ENCODE measurements at regions not wholly inside any gene's neighbourhood (a gene's known extent, or its start where the extent isn't known, plus 50 kb on each side); places are given as distances from the start of the nearest gene placed in this dataset.

DNA sequence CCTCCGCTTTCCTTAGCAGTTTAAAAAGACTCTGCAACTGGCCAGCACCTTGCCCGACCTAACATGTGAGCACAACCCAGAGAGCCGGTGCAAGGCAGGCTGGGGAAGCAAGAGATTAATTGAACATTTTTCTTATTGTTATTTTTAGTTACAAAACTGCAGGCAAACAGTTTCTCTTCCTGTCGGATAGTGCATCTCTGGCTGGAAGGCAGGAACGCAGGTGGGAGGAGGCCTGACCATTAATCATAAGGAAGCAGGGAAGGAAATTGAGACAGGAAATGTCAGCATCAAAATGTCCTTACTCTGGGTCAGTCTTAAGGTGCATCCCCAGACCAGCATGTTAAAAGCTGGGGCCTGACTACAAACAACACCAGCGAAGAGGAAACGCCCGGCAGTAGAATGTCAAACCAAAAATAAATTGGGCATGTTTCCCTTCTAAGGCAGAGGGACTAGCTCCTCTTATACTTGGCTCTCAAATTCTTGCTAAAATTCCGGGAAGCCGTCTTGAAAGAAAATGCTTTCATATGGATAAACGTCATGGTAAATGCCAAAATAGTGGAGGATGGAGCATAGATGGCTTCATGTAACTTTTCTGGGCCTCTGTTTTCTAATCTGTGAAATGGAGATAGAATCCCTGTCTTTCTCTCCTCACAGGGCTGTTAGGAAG is 226.8 kb downstream of the RAP2A start:
- no peak for DNase-seq (ENCODE audit: low read depth)
- no peak overlapping the region for H3K4me3 ChIP-seq (ENCODE audit: low read length)
- TF ChIP-seq CTCF (conservative IDR thresholded peaks at IDR 0.05; ENCODE audit: low read depth, low read length): no peak

DNA sequence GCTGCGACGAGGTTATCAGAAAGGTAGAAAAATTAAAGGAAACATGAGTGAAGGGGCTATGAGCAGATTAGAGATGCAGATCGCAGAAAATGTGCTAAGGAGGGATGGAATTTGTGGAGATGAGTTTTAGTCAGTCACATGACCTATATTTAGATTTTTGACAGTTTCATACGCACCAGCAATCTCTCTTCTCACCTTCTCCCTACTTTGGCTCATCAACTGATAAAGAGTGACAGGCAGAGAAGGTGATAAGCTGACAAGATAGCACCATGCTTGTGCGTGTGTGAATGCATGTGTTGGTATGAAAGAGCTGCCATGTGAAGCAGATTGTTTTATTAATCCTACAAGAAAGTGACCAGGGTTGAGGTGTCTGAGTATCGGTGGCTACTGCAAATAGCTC is 252.6 kb downstream of the RAP2A start:
- no peak overlapping the region for H3K4me3 ChIP-seq (ENCODE audit: low read length)
- TF ChIP-seq CTCF (conservative IDR thresholded peaks at IDR 0.05; ENCODE audit: low read depth, low read length): no peak
- no peak for DNase-seq (ENCODE audit: low read depth)

GRCh38 chr13:97692628-97693027 is 258.7 kb downstream of the RAP2A start:
- DNase-seq (ENCODE audit: low read depth): no peak
- no peak for TF ChIP-seq CTCF (conservative IDR thresholded peaks at IDR 0.05; ENCODE audit: low read depth, low read length)
- H3K4me3 ChIP-seq (ENCODE audit: low read length): no peak overlapping the region

DNA sequence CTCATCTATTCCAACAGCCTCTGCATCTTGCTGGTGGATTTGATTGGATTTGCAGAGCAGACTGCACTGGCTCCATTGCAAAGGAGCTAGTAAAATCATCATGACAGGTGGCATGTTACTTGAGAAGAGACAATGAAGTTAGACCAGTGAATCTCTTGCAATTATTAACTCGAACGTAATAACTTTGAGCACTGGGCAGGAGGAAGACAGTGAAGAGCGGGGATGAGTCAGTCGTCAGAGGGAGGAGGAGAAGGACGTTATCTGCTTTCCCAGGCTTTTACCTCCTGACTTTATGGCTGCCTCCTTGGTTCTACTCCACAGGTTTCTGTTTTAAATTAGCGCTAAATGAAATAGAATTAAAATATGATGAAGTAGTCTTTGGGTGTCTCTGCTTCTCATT is 257.8 kb upstream of the IPO5 start:
- TF ChIP-seq CTCF (conservative IDR thresholded peaks at IDR 0.05; ENCODE audit: low read depth, low read length): no peak
- no peak overlapping the region for H3K4me3 ChIP-seq (ENCODE audit: low read length)
- DNase-seq (ENCODE audit: low read depth): no peak

DNA sequence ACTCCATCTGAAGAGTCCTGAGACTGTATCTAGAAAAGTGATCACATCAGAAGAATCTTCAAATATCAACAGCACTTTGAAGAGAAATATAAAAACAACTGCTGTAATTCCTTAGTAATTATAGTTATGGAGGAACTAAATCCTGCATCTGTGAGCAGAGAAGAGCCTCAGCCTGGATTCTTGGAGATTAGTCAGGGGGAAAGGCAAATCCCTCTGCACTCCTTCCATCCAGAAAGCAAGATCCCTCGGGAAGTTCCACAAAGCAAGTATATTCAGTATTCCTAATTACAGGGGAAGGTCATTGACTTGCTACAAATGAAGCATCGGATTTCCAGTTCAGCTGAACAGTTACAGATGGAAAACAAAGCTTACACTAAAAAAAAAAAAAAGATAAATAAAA is 256.6 kb upstream of the IPO5 start:
- no peak for TF ChIP-seq CTCF (conservative IDR thresholded peaks at IDR 0.05; ENCODE audit: low read depth, low read length)
- H3K4me3 ChIP-seq (ENCODE audit: low read length): no peak overlapping the region
- no peak for DNase-seq (ENCODE audit: low read depth)

DNA sequence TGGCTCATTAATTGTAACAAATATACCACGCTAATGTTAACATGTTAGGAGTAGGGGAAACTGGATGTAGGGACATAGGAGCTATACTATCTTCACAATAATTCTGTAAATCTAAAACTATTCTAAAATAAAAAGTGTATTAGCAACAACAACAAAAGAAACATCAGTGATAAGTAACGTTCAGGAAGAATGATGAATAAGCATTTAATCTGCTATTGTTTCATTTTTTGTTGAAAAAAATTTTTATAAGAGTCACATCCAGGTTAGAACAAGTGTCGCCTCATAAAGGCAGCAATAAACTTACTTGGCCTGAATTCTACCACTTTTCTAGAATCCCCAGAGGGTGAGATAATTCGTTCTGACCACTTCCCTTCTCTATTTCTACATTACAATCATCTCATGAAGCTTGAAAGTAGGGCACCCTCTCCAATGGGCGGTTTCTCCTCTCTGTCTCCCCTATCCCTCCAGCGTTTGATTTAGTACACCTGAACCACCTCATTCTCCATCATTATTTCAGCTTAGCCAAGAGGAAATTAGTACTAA is 253.1 kb upstream of the IPO5 start:
- no peak for TF ChIP-seq CTCF (conservative IDR thresholded peaks at IDR 0.05; ENCODE audit: low read depth, low read length)
- no peak for DNase-seq (ENCODE audit: low read depth)
- H3K4me3 ChIP-seq (ENCODE audit: low read length): no peak overlapping the region

GRCh38 chr13:97702614-97703013 is 250.9 kb upstream of the IPO5 start:
- H3K4me3 ChIP-seq (ENCODE audit: low read length): no peak overlapping the region
- no peak for TF ChIP-seq CTCF (conservative IDR thresholded peaks at IDR 0.05; ENCODE audit: low read depth, low read length)
- DNase-seq (ENCODE audit: low read depth): no peak

All from retinal pigment epithelial cell (primary cell).